ENCODE measurements at regions not wholly inside any gene's neighbourhood (a gene's known extent, or its start where the extent isn't known, plus 50 kb on each side); places are given as distances from the start of the nearest gene placed in this dataset.

DNA sequence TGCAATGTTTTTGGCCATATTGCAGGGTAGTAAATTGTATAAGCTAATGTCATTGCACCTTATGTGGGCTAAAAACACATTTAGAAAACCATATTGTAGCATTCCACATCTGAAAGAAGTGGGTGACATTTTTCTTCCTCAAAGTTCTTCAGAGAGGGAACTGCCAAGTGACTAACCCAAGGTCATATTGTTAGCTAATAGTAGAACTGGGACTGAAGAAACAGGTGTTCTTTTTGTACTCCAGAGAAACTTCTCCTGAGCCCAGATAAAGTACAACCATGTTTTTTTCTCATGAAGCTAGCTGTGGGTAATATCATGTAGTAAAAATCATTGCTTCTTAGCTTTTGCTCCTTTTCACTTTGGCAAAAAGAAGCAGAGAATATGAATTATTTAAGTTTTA is 333.0 kb downstream of the NSUN3 start:
- Histone ChIP-seq H3K36me3 (ENCODE audit: low read length) (no peaks in the 10 kb centered on the region), H3K9ac (ENCODE audit: low read length) (no peak overlapping the region), H3K9me2 (replicated peaks; ENCODE audit: insufficient read depth, low read length) (no peaks in the 10 kb centered on the region), H3F3A (ENCODE audit: insufficient read depth) (no peaks in the 10 kb centered on the region), H3K79me2 (ENCODE audit: insufficient read depth, low read length) (no peaks in the 10 kb centered on the region), H3K9me3 (ENCODE audit: insufficient read depth, low read length) (no peaks in the 10 kb centered on the region), H2AFZ (ENCODE audit: low read depth, low read length, severe bottlenecking) (no peak overlapping the region), H4K20me1 (ENCODE audit: low read depth, low read length) (no peaks in the 10 kb centered on the region), H3K4me2 (ENCODE audit: low read depth, low read length, poor library complexity, severe bottlenecking) (no peak overlapping the region), H3K27me3 (ENCODE audit: low read length) (no peaks in the 10 kb centered on the region), H3K27ac (ENCODE audit: low read depth, low read length) (no peak overlapping the region), H3K4me3 (ENCODE audit: insufficient read depth, low read length, poor library complexity, severe bottlenecking) (no peak overlapping the region)
- TF ChIP-seq, protein P1, sequence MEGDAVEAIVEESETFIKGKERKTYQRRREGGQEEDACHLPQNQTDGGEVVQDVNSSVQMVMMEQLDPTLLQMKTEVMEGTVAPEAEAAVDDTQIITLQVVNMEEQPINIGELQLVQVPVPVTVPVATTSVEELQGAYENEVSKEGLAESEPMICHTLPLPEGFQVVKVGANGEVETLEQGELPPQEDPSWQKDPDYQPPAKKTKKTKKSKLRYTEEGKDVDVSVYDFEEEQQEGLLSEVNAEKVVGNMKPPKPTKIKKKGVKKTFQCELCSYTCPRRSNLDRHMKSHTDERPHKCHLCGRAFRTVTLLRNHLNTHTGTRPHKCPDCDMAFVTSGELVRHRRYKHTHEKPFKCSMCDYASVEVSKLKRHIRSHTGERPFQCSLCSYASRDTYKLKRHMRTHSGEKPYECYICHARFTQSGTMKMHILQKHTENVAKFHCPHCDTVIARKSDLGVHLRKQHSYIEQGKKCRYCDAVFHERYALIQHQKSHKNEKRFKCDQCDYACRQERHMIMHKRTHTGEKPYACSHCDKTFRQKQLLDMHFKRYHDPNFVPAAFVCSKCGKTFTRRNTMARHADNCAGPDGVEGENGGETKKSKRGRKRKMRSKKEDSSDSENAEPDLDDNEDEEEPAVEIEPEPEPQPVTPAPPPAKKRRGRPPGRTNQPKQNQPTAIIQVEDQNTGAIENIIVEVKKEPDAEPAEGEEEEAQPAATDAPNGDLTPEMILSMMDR (IDR thresholded peaks at IDR 0.05; ENCODE audit: insufficient read depth, low read length, poor library complexity, severe bottlenecking): no peak
- no peak for TF ChIP-seq EZH2phosphoT487 (conservative IDR thresholded peaks at IDR 0.05; ENCODE audit: low read length)

DNA sequence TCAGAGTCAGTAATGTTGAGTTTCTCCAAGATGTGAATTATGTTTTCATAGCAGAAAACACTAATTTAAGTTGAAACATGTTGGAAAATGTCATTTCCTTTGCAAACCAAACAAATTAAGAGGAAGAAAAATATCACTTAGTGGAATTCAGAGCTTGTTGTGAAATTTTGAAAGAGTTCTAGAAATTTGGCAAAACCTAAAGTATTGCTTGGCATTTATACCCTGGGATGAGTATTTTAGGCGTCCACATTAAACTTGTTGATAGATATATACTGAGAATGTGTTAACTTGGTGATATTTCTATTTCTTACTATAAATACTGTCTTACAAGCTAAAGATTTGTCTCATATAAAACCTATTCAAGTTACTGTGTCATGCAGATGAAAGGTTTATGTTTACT is 335.2 kb downstream of the NSUN3 start:
- Histone ChIP-seq H3K9me2 (replicated peaks; ENCODE audit: insufficient read depth, low read length) (no peaks in the 10 kb centered on the region), H3K4me2 (ENCODE audit: low read depth, low read length, poor library complexity, severe bottlenecking) (no peak overlapping the region), H3K9ac (ENCODE audit: low read length) (no peak overlapping the region), H3K4me3 (ENCODE audit: insufficient read depth, low read length, poor library complexity, severe bottlenecking) (no peak overlapping the region), H3K79me2 (ENCODE audit: insufficient read depth, low read length) (no peaks in the 10 kb centered on the region), H3K9me3 (ENCODE audit: insufficient read depth, low read length) (no peaks in the 10 kb centered on the region), H3K27ac (ENCODE audit: low read depth, low read length) (no peak overlapping the region), H3F3A (ENCODE audit: insufficient read depth) (no peaks in the 10 kb centered on the region), H3K27me3 (ENCODE audit: low read length) (no peaks in the 10 kb centered on the region), H2AFZ (ENCODE audit: low read depth, low read length, severe bottlenecking) (no peak overlapping the region), H4K20me1 (ENCODE audit: low read depth, low read length) (no peaks in the 10 kb centered on the region), H3K36me3 (ENCODE audit: low read length) (no peaks in the 10 kb centered on the region)
- no peak for TF ChIP-seq EZH2phosphoT487 (conservative IDR thresholded peaks at IDR 0.05; ENCODE audit: low read length)
- TF ChIP-seq, protein P1 (IDR thresholded peaks at IDR 0.05; ENCODE audit: insufficient read depth, low read length, poor library complexity, severe bottlenecking): no peak

DNA sequence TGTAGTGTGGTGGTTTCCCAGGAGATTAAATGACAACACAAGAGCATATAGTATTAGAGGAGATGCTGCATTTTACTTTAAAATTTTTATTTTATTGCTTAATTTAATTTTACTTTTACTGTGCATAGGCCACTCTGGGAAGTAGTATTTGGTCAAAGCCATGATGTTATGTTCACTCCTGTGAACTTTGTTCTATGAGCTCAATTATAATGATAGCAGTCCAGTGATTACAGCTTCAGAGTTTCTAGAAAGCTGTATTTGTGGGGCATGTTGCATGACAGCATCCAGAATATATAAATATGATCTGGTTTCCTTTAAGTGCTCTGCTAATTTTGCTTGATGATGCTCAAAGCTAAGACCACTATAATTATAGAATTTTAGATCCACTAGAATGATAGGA is 338.6 kb downstream of the NSUN3 start:
- Histone ChIP-seq H3F3A (ENCODE audit: insufficient read depth) (no peaks in the 10 kb centered on the region), H3K4me3 (ENCODE audit: insufficient read depth, low read length, poor library complexity, severe bottlenecking) (no peak overlapping the region), H3K9ac (ENCODE audit: low read length) (no peak overlapping the region), H3K27me3 (ENCODE audit: low read length) (no peaks in the 10 kb centered on the region), H2AFZ (ENCODE audit: low read depth, low read length, severe bottlenecking) (no peak overlapping the region), H4K20me1 (ENCODE audit: low read depth, low read length) (no peaks in the 10 kb centered on the region), H3K36me3 (ENCODE audit: low read length) (no peaks in the 10 kb centered on the region), H3K9me2 (replicated peaks; ENCODE audit: insufficient read depth, low read length) (no peaks in the 10 kb centered on the region), H3K79me2 (ENCODE audit: insufficient read depth, low read length) (no peaks in the 10 kb centered on the region), H3K4me2 (ENCODE audit: low read depth, low read length, poor library complexity, severe bottlenecking) (no peak overlapping the region), H3K9me3 (ENCODE audit: insufficient read depth, low read length) (no peaks in the 10 kb centered on the region), H3K27ac (ENCODE audit: low read depth, low read length) (no peak overlapping the region)
- TF ChIP-seq, protein P1 (IDR thresholded peaks at IDR 0.05; ENCODE audit: insufficient read depth, low read length, poor library complexity, severe bottlenecking): no peak
- no peak for TF ChIP-seq EZH2phosphoT487 (conservative IDR thresholded peaks at IDR 0.05; ENCODE audit: low read length)
